ENCODE measurements at regions not wholly inside any gene's neighbourhood (a gene's known extent, or its start where the extent isn't known, plus 50 kb on each side); places are given as distances from the start of the nearest gene placed in this dataset. TPM values are rescaled to one million over a fixed set of nuclear protein-coding genes. Genes with fewer than 3 reads are reported as not detected.
"Not testable (repeated sequence)": the region's sequence is repeated elsewhere in the genome, so short reads cannot be mapped to it uniquely, and the experiment has no call there.

DNA sequence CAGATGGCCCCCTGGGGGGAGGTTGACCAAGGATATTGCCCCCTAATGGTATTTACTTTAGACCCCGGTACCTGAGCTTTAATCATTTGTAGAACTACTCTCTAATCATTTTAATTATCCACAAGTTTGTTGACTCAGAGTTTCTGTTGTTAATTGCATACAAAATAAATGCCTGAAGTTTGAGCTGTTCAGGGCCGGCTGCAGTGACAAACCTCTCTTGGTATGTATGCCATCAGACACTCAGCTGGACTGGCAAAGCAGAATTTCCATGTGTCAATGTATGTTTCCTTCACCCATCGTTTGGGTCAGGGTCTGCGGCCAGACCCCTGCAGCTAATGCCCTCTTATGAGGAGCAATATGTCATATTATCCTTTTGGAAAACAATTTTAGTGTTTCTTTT lies 1624.2 kb downstream of the CDY2B start:
- H3K4me1 ChIP-seq; H3K4me3 ChIP-seq; intact Hi-C loops (cut with DNase I); ATAC-seq; DNase-seq; H3K36me3 ChIP-seq (replicated peaks in 1 of 2; ENCODE audit: insufficient read depth in 1 of 2, low read depth in 2 of 2); H3K27me3 ChIP-seq; H3K9me3 ChIP-seq; H3K27ac ChIP-seq: not testable (repeated sequence)
- WGBS, 2 donors: no CpG with 5 or more reads among the region's 4 CpGs

Small RNA genes lying in the stretch of these regions (small RNA-seq; reads per million reads assigned to genes)
- not detected for gene RF00401
- gene RNU6-109P: not detected
